Erythroblast (primary cell): ENCODE measurements at regions not wholly inside any gene's neighbourhood (a gene's known extent, or its start where the extent isn't known, plus 50 kb on each side); places are given as distances from the start of the nearest gene placed in this dataset.
"Not testable (repeated sequence)": the region's sequence is repeated elsewhere in the genome, so short reads cannot be mapped to it uniquely, and the experiment has no call there.

ENCODE experiments used
- DNase-seq, 2 experiments: peaks; one replicate each; lab custom pipeline; 2025; lab: John Stamatoyannopoulos, UW
- GATA1 ChIP-seq: IDR thresholded peaks from 2 replicates; pipeline ENCODE4 v1.6.1; 2011; ENCODE audit warnings: low read depth, mild to moderate bottlenecking, control low read depth, low read length, moderate library complexity
- POLR2A ChIP-seq: IDR thresholded peaks from 2 replicates; pipeline ENCODE4 v1.6.1; 2011; ENCODE audit warnings: mild to moderate bottlenecking, low read length

DNA sequence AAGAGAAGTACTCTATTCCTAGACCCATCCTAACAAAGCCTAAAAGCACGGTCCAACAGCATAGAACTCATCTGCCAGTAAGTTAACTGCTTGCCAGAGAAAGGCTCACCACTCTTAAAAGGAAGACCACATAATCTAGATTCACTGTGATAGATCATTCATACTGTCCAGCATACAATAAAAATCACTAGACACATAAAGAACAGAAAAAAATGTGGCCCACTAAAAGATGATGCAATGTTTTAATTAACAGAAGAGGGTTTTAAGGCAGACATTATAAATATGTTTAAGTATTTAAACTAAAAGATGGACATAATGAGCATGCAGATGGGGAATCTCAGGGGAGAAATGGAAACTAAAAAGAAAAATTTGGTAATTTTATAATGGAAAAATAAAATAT lies 157.5 kb upstream of the CDH4 start:
- no peak for TF ChIP-seq POLR2A
- TF ChIP-seq GATA1 = no peak
- no peak for DNase-seq

DNA sequence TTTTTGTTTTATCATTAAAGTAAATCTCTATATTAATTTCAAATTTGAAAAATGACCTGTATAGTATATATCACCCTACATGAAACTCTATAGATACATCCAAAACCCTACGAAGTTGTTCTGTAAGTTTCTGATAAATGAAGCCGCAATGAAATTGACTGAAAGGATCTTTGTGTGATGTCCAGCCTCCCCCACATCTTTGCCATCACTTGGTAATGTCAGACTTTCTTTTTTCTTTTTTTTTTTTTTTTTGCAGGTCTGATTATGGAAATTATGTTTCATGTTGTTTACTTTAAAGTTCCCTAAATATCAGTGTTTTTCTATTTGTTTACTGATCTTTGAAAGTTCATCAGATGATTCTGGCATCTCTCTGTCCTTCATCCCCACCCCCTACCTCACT lies 155.6 kb upstream of the CDH4 start:
- no peak for TF ChIP-seq GATA1
- TF ChIP-seq POLR2A = no peak
- no peak for DNase-seq

DNA sequence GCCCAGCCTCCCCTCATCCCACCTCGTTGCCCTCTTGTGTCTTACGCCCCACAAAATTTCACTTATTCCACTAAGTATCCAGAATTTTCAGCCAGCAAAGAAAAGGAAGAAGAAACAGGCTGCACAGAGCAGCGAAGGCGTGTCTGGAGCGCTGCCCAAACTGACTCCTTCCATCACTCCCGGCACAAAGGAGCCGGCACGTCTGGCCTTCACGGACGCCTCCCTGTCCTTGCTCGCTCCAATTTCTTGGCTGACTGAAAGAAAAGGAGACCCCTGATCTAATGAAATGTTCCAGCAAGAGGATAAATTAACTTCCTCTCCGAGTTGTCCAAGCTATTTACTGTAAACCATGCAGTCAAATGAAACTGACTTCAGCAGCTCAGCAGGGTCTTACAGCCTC lies 152.3 kb upstream of the CDH4 start:
- DNase-seq = no peak
- no peak for TF ChIP-seq GATA1
- no peak for TF ChIP-seq POLR2A

DNA sequence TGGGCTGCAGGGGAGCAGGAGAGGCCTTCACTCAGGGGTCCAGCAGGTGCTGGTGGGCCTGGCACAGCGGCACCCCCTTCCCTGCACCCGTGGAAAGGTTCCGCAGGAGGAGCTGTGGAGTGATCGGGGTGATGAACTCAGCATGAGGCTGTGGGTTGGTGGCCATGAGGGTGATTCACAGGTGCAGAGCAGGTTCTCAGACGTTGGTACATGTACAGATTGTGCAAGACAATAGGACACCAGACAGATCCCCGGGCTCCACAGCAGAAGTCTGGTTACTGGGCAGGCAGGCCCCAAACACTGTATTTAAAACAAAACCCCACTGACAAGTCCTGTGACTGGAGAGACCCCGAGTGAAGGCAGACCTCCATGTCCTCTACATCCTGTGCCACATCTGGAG lies 151.6 kb upstream of the CDH4 start:
- no peak for DNase-seq
- TF ChIP-seq GATA1 = no peak
- no peak for TF ChIP-seq POLR2A

GRCh38 chr20:61101321-61101720 lies 150.7 kb upstream of the CDH4 start:
- DNase-seq = not testable (repeated sequence)

DNA sequence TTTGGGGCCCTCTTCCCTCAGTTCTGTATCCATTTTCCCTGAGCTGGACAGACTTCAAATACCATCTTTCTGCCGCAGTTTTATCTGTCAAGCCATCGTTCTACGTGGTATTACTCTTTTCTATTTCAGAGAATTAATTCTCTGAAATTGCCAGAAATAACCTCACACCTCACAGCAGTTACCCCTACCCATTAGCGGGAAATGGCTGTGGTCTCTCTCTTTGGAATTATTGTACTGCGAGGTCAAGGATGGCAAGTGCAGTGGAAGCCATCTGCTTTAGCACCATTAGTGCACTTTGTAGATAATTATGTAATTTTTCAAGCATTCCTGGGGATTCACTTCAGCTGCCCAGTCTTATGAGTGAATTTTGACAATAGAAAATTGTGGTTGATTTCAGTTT lies 147.8 kb upstream of the CDH4 start:
- TF ChIP-seq GATA1 (no peak), POLR2A (no peak)
- no peak for DNase-seq

DNA sequence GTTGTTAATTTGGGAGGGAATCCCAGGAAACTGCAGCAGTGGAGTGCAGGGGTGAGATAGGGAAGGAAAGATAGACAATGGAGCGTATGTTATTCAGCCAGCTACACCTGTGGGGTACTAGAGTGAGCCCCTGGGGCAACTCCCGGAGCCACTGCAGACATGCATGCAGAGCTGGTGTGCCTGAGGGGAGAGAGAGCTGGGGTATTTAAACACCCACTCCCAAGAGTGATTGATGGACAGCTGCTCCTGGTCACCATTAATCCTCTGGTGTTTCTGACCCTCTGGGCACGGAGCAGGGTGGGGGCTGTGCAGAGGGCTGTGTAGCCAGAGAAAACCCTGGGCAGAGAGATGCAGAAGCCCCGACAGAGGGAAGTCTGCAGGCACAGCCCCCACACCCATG lies 146.7 kb upstream of the CDH4 start:
- TF ChIP-seq POLR2A = no peak

DNA sequence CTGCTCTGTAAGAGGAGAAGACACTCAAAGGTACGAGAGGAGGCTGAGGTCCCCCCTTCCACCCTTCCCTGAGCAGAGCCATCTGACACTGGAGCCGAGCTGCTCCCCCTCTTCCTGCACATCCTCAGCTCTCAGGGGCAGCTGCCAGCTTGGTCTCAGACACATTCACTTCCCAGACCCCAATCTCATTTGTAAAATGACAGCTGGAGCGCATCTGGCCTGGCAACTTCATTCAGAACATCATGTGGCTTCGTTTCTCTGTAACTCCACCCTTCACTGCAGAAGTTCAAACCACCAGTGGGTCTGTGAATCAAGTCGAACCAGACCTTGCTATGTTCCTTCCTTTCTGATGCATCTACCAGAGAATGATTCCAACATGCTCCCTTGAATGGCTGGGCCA lies 145.6 kb upstream of the CDH4 start:
- DNase-seq = no peak

More for the DNA sequence above, 146.7 kb upstream of the CDH4 start:
- DNase-seq = no peak

GRCh38 chr20:61109221-61109805 lies 142.7 kb upstream of the CDH4 start:
- DNase-seq = no peak

More for the DNA sequence above, 145.6 kb upstream of the CDH4 start:
- TF ChIP-seq GATA1 = no peak
- no peak for TF ChIP-seq POLR2A

GRCh38 chr20:61112515-61112914 lies 139.5 kb upstream of the CDH4 start:
- DNase-seq = no peak
- TF ChIP-seq GATA1 (no peak), POLR2A (no peak)

More at GRCh38 chr20:61109221-61109805, 142.7 kb upstream of the CDH4 start:
- TF ChIP-seq POLR2A (no peak), GATA1 (no peak)

- no peak for DNase-seq
- no peak for TF ChIP-seq POLR2A
- no peak for TF ChIP-seq GATA1
These were observed 138.3 kb upstream of the CDH4 start for GRCh38 chr20:61113731-61114130.

DNA sequence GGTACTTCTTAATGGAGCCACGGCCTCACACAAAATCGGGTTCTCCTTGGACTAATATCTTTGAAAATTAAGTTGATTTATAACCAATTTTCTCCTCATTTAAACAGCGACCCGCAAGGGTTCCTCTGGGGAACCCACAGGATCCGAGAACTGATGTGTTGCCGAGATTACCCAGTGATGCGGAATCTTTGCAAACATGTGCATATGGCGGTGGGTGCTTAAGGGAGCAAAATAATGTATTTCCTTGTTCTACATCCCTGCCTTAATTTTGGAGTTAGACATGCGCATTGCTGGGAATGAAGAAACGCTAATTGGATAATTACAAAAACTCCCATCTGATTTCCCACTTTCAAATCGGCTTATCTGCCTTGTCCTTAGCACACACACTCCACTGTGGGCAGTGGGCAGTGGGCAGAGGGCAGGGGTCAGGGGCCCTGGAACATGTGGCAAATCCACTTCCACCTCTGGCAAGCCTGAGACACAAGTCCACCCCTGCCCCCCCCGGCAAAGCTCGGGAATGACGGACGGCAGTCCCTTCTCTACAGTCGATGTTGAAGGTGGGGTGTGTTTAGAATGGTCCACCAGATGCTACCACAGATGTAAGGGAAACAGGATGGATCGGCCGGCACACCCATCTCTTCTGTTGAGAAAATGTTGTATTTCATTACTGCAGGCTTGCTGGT lies 137.4 kb upstream of the CDH4 start:
- DNase-seq = no peak
- TF ChIP-seq POLR2A = no peak
- no peak for TF ChIP-seq GATA1

DNA sequence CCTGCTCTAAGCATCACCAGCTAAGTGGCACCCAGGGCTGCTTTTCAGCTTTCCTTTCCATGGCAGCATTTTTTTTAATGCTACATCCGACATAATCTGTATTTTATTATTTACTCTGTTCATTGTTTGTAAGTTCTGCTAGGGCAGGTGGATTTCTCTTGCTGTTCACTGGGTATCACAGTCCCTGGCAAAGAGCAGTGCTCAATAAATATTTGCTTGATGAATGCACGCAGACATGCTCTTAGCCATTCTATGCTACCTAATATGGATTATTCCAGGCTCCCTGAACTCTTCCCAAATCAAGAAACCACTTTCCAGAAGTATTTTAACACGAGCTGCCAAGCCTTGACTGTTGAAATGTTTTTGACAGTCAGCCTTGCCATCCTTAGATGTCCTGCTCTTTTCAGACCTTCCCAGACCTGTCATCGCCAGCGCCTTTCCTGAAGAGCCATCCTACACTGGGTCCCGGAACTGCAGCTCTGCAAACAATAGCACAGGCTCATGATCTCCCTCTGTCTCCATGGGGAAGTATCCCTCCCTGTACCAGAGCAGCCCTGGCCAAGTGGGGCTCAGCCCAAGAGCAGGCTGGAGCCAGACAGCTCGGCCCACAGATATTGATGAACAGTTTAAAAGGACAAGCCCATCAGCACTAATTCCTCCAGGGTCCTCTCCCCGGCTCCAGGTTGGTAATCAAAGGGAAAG lies 136.5 kb upstream of the CDH4 start:
- no peak for DNase-seq
- TF ChIP-seq POLR2A (no peak), GATA1 (no peak)

DNA sequence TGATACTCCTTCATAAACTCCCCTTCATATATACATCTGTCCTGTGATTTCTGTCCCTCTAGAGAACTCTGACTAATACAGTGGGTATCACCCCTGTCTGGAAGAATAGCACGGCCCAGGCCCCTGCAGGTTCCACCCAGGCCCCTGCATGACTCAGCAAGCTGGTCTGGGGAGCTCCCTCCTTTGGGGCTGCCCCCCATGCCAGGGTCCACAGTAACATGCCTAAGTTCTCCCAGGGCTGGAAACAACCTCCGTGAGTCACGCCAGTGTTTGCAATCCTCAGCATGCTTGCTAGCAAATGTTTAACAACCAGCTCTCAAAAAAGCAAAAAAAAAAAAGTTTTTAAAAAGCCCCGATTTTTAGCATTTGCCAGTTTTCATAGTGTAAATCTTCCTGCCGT lies 134.3 kb upstream of the CDH4 start:
- TF ChIP-seq POLR2A = no peak
- no peak for DNase-seq

- DNase-seq = no peak
- TF ChIP-seq POLR2A = no peak
- TF ChIP-seq GATA1 = no peak
These were observed 133.4 kb upstream of the CDH4 start for GRCh38 chr20:61118429-61119224.
